PFSK-1 (cell line): ENCODE measurements at regions not wholly inside any gene's neighbourhood (a gene's known extent, or its start where the extent isn't known, plus 50 kb on each side); places are given as distances from the start of the nearest gene placed in this dataset.

Source experiments
- POLR2AphosphoS5 ChIP-seq: IDR thresholded peaks from 2 replicates; pipeline ENCODE4 v1.6.1; 2012; ENCODE audit warnings: low read depth, mild to moderate bottlenecking, control low read depth, low read length, moderate library complexity
- TF ChIP-seq, protein P1 (sequence below), 2 experiments: IDR thresholded peaks; 2 replicates each; pipeline versions ENCODE4 v1.6.1 to v1.8.0; 2011 to 2012; ENCODE audit warnings: low read depth in 2 of 2, low read length in 2 of 2, control low read depth in 1 of 2, inconsistent platforms in 1 of 2, mild to moderate bottlenecking in 1 of 2, moderate library complexity in 1 of 2; ENCODE audit not compliant: insufficient read depth in 1 of 2

DNA sequence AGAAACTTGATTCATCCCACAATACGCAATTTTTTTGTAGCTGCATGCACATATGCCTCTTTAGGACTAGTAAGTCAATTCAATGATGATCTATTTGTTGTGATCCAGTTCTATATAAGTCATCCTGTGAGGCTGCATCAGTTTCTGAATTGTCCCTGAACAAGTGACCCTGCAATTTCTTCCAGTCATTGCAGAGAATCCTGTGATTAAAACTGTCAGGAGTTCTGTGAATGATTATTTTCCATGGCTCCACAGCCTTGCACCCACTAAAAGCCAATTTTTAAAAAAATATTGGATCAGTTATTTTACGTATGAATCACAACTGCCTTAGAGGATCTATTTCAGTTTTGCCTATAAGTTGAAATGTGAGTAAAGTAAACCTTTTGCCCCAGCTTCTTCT is 1585.0 kb upstream of the ACVR2A start:
- TF ChIP-seq, protein P1, sequence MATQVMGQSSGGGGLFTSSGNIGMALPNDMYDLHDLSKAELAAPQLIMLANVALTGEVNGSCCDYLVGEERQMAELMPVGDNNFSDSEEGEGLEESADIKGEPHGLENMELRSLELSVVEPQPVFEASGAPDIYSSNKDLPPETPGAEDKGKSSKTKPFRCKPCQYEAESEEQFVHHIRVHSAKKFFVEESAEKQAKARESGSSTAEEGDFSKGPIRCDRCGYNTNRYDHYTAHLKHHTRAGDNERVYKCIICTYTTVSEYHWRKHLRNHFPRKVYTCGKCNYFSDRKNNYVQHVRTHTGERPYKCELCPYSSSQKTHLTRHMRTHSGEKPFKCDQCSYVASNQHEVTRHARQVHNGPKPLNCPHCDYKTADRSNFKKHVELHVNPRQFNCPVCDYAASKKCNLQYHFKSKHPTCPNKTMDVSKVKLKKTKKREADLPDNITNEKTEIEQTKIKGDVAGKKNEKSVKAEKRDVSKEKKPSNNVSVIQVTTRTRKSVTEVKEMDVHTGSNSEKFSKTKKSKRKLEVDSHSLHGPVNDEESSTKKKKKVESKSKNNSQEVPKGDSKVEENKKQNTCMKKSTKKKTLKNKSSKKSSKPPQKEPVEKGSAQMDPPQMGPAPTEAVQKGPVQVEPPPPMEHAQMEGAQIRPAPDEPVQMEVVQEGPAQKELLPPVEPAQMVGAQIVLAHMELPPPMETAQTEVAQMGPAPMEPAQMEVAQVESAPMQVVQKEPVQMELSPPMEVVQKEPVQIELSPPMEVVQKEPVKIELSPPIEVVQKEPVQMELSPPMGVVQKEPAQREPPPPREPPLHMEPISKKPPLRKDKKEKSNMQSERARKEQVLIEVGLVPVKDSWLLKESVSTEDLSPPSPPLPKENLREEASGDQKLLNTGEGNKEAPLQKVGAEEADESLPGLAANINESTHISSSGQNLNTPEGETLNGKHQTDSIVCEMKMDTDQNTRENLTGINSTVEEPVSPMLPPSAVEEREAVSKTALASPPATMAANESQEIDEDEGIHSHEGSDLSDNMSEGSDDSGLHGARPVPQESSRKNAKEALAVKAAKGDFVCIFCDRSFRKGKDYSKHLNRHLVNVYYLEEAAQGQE (IDR thresholded peaks at IDR 0.05; ENCODE audit: insufficient read depth in 1 of 2, low read depth in 2 of 2, low read length in 2 of 2): no peak
- no peak for TF ChIP-seq POLR2AphosphoS5
